Osteocyte (in vitro differentiated cells): ENCODE measurements at regions not wholly inside any gene's neighbourhood (a gene's known extent, or its start where the extent isn't known, plus 50 kb on each side); places are given as distances from the start of the nearest gene placed in this dataset.

ENCODE experiments used
- DNase-seq: peaks from one replicate; pipeline ENCODE4 v3.0.0; 2021; ENCODE audit warnings: mixed read lengths; ENCODE audit not compliant: unreplicated experiment; ENCODE audit errors: extremely low spot score
- H3K27ac Mint-ChIP-seq: one replicate; pipeline ENCODE4 v1.8.0; 2021; ENCODE audit warnings: mild to moderate bottlenecking, mixed read lengths; ENCODE audit not compliant: unreplicated experiment
- H3K27me3 Mint-ChIP-seq: one replicate; pipeline ENCODE4 v1.8.0; 2021; ENCODE audit warnings: mixed read lengths; ENCODE audit not compliant: unreplicated experiment
- H3K36me3 Mint-ChIP-seq: one replicate; pipeline ENCODE4 v1.8.0; 2021; ENCODE audit warnings: mixed read lengths; ENCODE audit not compliant: unreplicated experiment
- H3K4me1 Mint-ChIP-seq: one replicate; pipeline ENCODE4 v1.8.0; 2021; ENCODE audit warnings: mixed read lengths; ENCODE audit not compliant: unreplicated experiment
- H3K4me3 Mint-ChIP-seq: one replicate; pipeline ENCODE4 v1.8.0; 2021; ENCODE audit warnings: mild to moderate bottlenecking, moderate library complexity, mixed read lengths; ENCODE audit not compliant: unreplicated experiment
- H3K9me3 Mint-ChIP-seq: one replicate; pipeline ENCODE4 v1.8.0; 2021; ENCODE audit warnings: mixed read lengths; ENCODE audit not compliant: unreplicated experiment
- TF ChIP-seq, protein P1 (sequence below): fragments of 200-600 bp; sonication (generic); IDR thresholded peaks from 2 replicates; pipeline ENCODE4 v1.5.0; 2021; ENCODE audit warnings: antibody characterized with exemption, mild to moderate bottlenecking, moderate library complexity

DNA sequence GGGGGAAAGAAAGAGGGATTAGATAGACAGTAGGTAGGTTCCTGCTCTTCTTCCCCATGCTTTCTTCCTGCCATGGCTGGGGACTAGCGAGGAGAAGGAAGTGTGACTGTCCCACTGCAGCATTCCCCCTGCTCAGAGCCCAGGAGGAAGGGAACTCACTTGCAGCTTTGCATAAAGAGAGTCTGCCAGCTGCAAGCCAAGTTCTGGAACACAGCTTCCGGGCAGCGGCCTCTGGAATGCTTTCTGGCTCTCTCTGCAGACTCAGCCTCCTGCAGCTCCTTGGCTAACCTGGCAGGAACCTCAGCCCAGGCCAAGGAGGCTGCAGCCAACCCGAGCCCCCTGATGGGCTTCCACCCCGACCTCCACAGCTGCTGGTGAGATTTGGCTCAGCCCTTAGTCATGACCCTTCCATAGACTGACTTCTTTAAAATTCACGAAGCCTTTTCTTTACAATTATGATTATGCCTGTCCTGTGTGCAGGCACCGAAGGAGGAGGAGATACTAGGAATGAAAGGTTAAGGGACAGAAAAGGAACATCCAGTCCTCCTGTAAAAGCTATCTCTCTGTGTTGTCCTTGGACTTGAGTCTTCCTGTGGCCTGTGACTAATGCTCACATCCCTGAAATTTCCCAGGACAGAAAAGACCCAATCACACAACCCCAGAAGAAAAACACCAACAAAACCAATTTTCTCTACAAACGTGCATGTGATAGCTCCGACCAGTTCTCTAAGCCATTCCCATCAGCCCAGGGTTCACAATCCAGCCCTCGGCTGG lies 108.2 kb upstream of the OLIG2 start:
- TF ChIP-seq, protein P1, sequence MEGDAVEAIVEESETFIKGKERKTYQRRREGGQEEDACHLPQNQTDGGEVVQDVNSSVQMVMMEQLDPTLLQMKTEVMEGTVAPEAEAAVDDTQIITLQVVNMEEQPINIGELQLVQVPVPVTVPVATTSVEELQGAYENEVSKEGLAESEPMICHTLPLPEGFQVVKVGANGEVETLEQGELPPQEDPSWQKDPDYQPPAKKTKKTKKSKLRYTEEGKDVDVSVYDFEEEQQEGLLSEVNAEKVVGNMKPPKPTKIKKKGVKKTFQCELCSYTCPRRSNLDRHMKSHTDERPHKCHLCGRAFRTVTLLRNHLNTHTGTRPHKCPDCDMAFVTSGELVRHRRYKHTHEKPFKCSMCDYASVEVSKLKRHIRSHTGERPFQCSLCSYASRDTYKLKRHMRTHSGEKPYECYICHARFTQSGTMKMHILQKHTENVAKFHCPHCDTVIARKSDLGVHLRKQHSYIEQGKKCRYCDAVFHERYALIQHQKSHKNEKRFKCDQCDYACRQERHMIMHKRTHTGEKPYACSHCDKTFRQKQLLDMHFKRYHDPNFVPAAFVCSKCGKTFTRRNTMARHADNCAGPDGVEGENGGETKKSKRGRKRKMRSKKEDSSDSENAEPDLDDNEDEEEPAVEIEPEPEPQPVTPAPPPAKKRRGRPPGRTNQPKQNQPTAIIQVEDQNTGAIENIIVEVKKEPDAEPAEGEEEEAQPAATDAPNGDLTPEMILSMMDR, result no peak
- DNase-seq, result no peak
- Mint-ChIP-seq H3K4me1 (no peaks in the 10 kb centered on the region), H3K27ac (no peak overlapping the region), H3K27me3 (peaks cover 17% of the 10 kb centered on the region), H3K4me3 (no peak overlapping the region), H3K36me3 (no peaks in the 10 kb centered on the region), H3K9me3 (peaks cover 8% of the 10 kb centered on the region)

DNA sequence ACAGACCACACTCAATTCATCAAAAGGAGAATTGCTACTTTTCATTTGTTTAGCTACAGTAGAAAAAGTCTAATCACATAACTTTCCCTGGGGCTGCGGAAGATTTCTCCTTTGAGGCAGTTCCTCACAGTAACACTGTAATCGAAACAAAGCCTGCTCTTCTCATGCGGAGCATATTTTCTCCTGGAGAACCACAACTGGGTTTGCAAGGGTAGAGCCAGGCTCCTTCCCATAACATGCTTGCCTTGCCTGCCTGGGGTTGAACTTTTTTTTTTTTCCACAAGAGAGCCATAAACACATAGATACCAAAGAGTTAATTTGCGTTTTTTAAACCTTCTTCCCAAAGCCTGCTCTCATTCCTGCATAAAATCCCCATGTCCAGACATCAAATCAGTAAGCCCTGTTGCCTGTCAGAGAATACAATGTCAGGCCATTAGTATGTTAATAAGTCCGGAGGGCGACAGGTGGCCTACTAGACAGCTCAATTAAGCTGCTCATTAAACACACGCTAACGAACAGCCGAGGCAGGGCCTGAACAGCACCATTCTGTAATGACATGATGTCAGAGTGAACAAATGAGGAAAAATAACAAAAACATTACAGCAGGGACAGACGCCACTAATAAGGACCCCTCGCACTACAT lies 107.1 kb upstream of the OLIG2 start:
- Mint-ChIP-seq H3K36me3 (no peaks in the 10 kb centered on the region), H3K27ac (no peak overlapping the region), H3K4me1 (no peaks in the 10 kb centered on the region), H3K4me3 (no peak overlapping the region), H3K27me3 (peaks cover 17% of the 10 kb centered on the region), H3K9me3 (peaks cover 8% of the 10 kb centered on the region)
- DNase-seq, result no peak
- TF ChIP-seq, protein P1, result no peak

DNA sequence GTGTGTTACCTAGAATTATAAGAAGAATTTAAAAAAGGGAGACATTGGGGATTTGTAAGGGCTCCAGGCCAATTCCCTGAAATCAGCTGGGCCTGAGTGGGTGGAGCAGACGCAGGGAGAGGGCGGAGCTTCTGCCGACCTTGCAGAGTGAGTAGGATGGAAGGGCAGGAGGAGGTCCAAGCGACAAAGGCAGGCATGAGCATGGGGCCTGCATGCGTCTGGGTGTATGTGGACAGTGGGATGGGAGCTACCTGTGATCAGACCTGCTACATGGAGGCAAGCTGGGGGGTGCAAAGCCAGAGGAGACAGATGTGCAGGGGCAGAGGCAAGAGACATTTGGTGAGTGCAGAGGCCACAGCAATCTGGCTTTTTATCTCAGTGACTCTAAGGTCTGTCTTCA lies 105.3 kb upstream of the OLIG2 start:
- no peaks in the 10 kb centered on the region for H3K36me3 Mint-ChIP-seq
- no peaks in the 10 kb centered on the region for H3K4me1 Mint-ChIP-seq
- H3K27ac Mint-ChIP-seq, result no peak overlapping the region
- H3K27me3 Mint-ChIP-seq, result peaks cover 10% of the 10 kb centered on the region
- TF ChIP-seq, protein P1, result no peak
- H3K9me3 Mint-ChIP-seq, result peaks cover 20% of the 10 kb centered on the region
- no peak overlapping the region for H3K4me3 Mint-ChIP-seq
- peak; percentile 65 for DNase-seq

DNA sequence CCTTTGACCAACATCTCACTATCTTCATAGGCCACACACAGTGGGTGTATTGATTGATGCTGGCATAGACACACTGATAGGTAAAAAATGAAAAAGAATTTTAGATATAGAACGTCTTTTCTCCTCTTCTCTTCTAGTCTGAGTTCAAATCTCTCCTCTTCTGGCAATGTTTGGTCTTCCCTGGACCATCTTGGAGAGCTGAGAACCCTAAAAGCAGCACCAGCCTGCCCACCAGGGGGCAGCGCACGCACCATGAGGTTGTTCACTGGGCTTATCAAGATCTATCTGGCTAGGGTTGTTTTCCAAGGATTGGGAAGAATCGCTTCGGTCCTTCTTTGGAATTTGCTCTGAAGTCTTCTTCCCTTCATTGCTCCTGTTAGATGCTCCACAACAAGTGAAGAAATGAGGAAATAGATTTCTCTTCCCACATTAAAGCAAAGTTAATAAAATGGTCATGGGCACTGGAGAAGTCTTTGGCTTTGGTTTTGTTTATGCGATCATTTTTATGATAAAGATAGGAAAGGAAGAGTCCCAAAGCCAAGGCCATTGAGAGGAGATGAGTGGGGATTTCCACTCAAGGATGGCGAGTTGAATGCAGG lies 104.0 kb upstream of the OLIG2 start:
- DNase-seq, result peak; percentile 78
- TF ChIP-seq, protein P1, result peak; percentile 28
- Mint-ChIP-seq H3K4me3 (no peak overlapping the region), H3K36me3 (no peaks in the 10 kb centered on the region), H3K9me3 (peaks cover 25% of the 10 kb centered on the region), H3K27ac (no peak overlapping the region), H3K4me1 (no peaks in the 10 kb centered on the region), H3K27me3 (peaks cover 4% of the 10 kb centered on the region)

DNA sequence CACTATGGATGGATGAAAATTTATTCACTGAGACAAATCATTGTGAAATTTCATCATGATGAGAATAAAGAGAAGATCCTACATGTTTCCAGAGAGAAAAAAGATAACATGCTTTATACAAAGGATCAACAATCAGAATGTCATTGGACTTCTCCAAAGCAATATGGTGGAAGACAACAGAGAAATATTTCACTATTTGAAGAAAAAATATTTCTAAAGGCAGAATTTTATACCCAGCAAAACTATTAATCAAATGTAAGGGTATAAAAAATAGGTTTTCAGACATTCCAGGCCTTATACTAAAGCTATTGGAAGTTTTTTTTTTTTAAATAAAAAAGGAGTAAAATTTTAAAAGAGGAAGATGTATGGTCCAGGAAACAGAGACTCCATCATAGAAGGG lies 100.6 kb upstream of the OLIG2 start:
- TF ChIP-seq, protein P1, result no peak
- H3K27ac Mint-ChIP-seq, result no peak overlapping the region
- peaks cover 25% of the 10 kb centered on the region for H3K9me3 Mint-ChIP-seq
- DNase-seq, result no peak
- H3K27me3 Mint-ChIP-seq, result peaks cover 12% of the 10 kb centered on the region
- no peaks in the 10 kb centered on the region for H3K4me1 Mint-ChIP-seq
- no peaks in the 10 kb centered on the region for H3K36me3 Mint-ChIP-seq
- no peak overlapping the region for H3K4me3 Mint-ChIP-seq
